ENCODE measurements at regions not wholly inside any gene's neighbourhood (a gene's known extent, or its start where the extent isn't known, plus 50 kb on each side); places are given as distances from the start of the nearest gene placed in this dataset.
"Not testable (repeated sequence)": the region's sequence is repeated elsewhere in the genome, so short reads cannot be mapped to it uniquely, and the experiment has no call there.

- TF ChIP-seq EZH2 (IDR thresholded peaks at IDR 0.05; ENCODE audit: borderline replicate concordance, low read depth, low read length, poor library complexity, severe bottlenecking): not testable (repeated sequence)
- TF ChIP-seq, protein P1, sequence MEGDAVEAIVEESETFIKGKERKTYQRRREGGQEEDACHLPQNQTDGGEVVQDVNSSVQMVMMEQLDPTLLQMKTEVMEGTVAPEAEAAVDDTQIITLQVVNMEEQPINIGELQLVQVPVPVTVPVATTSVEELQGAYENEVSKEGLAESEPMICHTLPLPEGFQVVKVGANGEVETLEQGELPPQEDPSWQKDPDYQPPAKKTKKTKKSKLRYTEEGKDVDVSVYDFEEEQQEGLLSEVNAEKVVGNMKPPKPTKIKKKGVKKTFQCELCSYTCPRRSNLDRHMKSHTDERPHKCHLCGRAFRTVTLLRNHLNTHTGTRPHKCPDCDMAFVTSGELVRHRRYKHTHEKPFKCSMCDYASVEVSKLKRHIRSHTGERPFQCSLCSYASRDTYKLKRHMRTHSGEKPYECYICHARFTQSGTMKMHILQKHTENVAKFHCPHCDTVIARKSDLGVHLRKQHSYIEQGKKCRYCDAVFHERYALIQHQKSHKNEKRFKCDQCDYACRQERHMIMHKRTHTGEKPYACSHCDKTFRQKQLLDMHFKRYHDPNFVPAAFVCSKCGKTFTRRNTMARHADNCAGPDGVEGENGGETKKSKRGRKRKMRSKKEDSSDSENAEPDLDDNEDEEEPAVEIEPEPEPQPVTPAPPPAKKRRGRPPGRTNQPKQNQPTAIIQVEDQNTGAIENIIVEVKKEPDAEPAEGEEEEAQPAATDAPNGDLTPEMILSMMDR (conservative IDR thresholded peaks at IDR 0.05; ENCODE audit: low read depth, low read length): not testable (repeated sequence)
Measured at GRCh38 chr1:234815295-234815815, 205.4 kb upstream of the IRF2BP2 start.
